Gastroesophageal sphincter (tissue), 3 donors: ENCODE measurements at regions not wholly inside any gene's neighbourhood (a gene's known extent, or its start where the extent isn't known, plus 50 kb on each side); places are given as distances from the start of the nearest gene placed in this dataset.

ENCODE experiments used
- CTCF ChIP-seq, 4 experiments: fragments of 200-600 bp in 2 of 4; fragments of 450-650 bp in 2 of 4; sonication (generic) in 1 of 4; IDR thresholded peaks; one replicate each; pipeline ENCODE4 v1.5.1; 2017 to 2019; ENCODE audit warnings: antibody characterized with exemption in 4 of 4, mild to moderate bottlenecking in 2 of 4, moderate library complexity in 2 of 4
- POLR2A ChIP-seq, 2 donors: fragments of 450-650 bp; IDR thresholded peaks; one replicate each; pipeline ENCODE4 v1.6.1; 2017; ENCODE audit warnings: antibody characterized with exemption in 2 of 2, mild to moderate bottlenecking in 2 of 2, moderate library complexity in 1 of 2
- POLR2AphosphoS5 ChIP-seq: sonication (generic); formaldehyde crosslinking; IDR thresholded peaks from one replicate; pipeline ENCODE4 v1.6.1; 2017; ENCODE audit warnings: antibody characterized with exemption

GRCh38 chr10:88222881-88223280, 359.5 kb downstream of the PTEN start:
- TF ChIP-seq POLR2AphosphoS5 (no peak), POLR2A (IDR thresholded peaks at IDR 0.05) (no peak), CTCF (IDR thresholded peaks at IDR 0.05) (no peak)
